Epithelial cell of proximal tubule (primary cell): ENCODE measurements at regions not wholly inside any gene's neighbourhood (a gene's known extent, or its start where the extent isn't known, plus 50 kb on each side); places are given as distances from the start of the nearest gene placed in this dataset.
"Not testable (repeated sequence)": the region's sequence is repeated elsewhere in the genome, so short reads cannot be mapped to it uniquely, and the experiment has no call there.

ENCODE experiments used
- DNase-seq: peaks from one replicate; pipeline ENCODE4 v3.0.0-alpha.2; 2011; ENCODE audit warnings: low read depth
- H3K4me3 ChIP-seq: 2 replicates; pipeline ENCODE4 v1.5.1; 2011; ENCODE audit warnings: low read depth, mild to moderate bottlenecking, low read length
- TF ChIP-seq, protein P1 (sequence below): conservative IDR thresholded peaks from 2 replicates; pipeline ENCODE4 v1.5.1; 2012; ENCODE audit warnings: low read depth, mild to moderate bottlenecking, low read length

DNA sequence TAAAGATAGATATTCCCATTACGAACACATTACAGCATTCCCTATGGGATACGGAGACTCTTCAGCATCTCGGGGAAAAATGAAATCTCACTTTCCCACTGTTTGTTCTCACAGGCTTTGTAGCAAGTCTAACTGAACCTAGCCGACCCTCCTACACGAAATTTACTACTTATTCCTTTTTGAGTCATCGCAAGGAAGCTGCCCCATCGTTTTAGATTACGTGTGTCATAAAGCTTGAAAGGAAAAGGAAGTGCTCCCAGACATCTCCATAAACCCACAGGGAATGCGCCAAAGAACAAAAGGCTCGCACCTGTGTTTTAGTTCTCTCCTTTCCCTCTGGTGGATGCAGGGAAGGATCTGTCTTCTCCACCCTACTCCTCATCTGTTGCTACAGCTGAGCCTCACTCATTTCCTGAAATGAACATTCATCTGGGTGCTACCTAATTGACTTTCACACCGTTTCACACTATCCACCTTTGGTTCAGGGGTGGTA lies 76.2 kb upstream of the STK39 start:
- no peak for DNase-seq
- no peak overlapping the region for H3K4me3 ChIP-seq

DNA sequence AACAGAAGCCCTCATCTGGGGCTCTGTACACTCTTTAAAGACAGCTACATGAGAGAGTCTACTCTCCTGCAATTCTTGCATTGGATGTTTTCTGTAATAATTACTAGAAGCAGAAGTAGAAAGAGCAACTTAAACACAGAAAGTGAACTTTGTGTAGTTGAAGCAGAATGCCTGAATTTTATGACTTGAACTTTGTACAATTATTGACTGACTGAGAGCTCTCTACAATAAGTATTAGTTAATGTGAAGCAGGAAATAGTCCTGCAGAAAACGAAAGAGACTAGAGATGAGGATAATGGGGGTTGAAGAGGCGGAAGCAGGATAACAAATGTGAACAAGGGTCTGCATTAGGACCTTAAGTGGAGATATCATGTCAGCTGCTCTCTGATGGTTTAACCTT lies 79.2 kb upstream of the STK39 start:
- TF ChIP-seq, protein P1, sequence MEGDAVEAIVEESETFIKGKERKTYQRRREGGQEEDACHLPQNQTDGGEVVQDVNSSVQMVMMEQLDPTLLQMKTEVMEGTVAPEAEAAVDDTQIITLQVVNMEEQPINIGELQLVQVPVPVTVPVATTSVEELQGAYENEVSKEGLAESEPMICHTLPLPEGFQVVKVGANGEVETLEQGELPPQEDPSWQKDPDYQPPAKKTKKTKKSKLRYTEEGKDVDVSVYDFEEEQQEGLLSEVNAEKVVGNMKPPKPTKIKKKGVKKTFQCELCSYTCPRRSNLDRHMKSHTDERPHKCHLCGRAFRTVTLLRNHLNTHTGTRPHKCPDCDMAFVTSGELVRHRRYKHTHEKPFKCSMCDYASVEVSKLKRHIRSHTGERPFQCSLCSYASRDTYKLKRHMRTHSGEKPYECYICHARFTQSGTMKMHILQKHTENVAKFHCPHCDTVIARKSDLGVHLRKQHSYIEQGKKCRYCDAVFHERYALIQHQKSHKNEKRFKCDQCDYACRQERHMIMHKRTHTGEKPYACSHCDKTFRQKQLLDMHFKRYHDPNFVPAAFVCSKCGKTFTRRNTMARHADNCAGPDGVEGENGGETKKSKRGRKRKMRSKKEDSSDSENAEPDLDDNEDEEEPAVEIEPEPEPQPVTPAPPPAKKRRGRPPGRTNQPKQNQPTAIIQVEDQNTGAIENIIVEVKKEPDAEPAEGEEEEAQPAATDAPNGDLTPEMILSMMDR, result no peak
- no peak for DNase-seq
- no peak overlapping the region for H3K4me3 ChIP-seq

More for the DNA sequence above, 76.2 kb upstream of the STK39 start:
- TF ChIP-seq, protein P1, result no peak

DNA sequence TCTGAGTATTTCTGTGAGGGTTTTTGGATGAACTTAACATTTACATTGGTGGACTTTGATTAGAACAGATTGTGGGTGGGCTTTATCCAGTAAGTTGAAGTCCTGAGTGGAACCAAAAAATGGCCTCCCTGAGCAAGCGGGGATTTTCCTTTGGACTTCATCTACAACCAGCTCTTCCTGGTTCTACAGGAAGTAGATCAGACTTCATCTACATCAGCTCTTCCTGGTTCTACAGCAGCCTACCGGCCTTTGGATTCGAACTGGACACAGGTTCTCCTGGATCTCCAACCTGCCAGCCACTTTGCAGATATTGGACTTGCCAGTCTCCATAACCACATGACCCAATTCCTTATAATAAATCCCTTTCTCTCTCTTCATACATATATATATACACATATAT lies 79.9 kb upstream of the STK39 start:
- no peak for DNase-seq

DNA sequence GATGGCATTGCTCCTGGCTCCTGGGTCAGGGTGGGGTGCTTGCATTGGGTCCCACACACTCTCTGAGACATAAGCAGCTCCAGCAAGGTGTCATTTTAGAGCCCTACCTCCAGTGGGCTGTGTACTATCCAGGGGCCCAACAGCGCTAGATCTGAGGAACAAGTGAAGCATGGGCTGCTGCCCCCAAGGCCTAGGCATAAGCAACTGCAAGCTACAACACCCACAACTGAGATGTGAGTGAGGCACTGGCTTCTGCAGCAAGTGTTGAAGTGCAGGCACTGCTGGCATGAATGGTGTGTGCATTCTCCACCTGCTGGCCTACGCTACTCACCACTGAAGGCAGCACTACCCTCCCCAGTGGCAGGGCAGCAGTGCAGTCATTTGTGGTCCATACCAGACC lies 81.0 kb upstream of the STK39 start:
- no peak for DNase-seq
- TF ChIP-seq, protein P1, result no peak
- no peak overlapping the region for H3K4me3 ChIP-seq

More for the DNA sequence above, 79.9 kb upstream of the STK39 start:
- TF ChIP-seq, protein P1, result no peak
- no peak overlapping the region for H3K4me3 ChIP-seq

DNA sequence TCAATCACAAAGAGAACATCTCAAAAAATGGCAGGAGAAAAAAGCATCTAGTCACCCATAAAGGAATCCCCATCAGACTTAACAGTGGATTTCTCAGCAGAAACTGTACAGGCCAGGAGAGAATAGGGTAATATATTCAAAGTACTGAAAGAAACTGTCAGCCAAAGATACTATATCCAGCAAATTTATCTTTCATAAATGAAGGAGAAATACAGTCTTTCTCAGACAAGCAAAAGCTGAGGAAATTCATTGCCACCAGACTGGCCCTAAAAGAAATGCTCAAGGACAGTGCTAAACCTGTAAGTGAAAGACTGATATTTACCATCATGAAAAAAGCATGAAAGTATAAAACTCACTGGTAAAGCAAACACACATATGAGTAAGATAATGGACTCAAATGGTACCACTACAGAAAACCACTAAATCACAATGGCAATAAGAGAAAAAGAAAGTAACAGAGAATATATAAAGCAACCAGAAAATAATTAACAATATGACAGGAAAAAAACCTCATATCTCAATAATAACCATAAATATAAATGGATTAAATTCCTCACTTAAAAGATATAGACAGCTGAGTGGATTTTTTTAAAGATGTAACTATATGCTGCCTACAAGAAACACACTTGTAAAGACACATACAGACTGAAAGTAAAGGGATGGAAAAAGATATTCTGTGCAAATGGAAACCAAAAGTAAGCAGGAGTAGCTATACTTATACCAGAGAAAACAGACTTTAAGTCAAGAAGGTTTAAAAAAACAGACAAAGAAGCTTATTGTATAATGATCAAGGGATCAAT lies 83.4 kb upstream of the STK39 start:
- no peak overlapping the region for H3K4me3 ChIP-seq
- TF ChIP-seq, protein P1, result no peak

DNA sequence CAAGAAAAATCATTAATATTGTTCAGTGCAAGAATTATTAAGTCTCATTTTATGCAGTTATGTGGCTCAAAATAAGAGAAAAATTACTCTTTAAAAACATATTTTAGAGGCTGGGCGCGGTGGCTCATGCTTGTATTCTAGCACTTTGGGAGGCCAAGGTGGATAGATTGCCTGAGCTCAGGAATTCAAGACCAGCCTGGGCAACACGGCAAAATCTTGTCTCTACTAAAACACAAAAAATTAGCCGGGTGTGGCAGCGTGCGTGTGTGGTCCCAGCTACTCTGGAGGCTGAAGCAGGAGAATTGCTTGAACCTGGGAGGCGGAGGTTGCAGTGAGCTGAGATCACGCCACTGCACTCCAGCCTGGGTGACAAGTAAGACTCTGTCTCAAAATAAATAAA lies 87.9 kb upstream of the STK39 start:
- not testable (repeated sequence) for DNase-seq, H3K4me3 ChIP-seq

More for the DNA sequence above, 83.4 kb upstream of the STK39 start:
- no peak for DNase-seq

DNA sequence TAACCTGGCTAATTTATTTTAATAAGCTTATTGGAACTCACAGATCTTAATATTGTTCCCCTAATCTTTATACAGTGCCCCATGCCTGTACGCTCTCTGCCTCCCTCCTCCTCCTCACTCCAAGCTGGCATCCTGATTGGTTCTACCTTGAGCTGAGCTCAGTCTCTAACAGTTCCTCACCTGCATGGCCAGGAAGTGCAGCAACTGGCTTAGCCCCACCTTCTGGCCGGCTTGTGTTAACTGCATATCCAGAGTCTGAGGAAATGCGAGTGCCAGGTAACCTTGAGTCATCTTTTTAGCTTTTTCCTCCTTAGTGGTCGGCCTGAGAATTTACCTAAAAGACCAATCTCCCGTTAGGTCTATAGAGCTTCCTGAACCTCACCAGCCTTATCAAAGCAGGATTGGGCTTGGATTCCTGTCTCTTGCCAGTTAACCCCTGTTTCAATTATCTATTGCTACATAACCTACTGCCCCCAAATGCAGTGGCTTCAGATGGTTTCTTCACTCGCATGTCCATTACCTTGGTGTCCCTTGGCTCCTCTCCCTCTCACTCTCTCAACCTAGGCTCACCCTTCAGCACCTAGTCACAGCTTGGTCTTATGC lies 89.5 kb upstream of the STK39 start:
- TF ChIP-seq, protein P1, result peak; percentile 88
- H3K4me3 ChIP-seq, result no peak overlapping the region
- DNase-seq, result no peak
